HCT116 (cell line): ENCODE measurements at regions not wholly inside any gene's neighbourhood (a gene's known extent, or its start where the extent isn't known, plus 50 kb on each side); places are given as distances from the start of the nearest gene placed in this dataset.

Experiments
- CTCF ChIP-seq, 3 experiments: fragments of 200-600 bp in 1 of 3; sonication (generic) in 1 of 3; IDR thresholded peaks in 2 of 3; conservative IDR thresholded peaks in 1 of 3; 2 replicates each; pipeline ENCODE4 v1.5.1; 2012 to 2017; ENCODE audit warnings: low read depth in 2 of 3, low read length in 2 of 3, antibody characterized with exemption in 1 of 3, borderline replicate concordance in 1 of 3, control low read depth in 1 of 3, mild to moderate bottlenecking in 1 of 3, mixed read lengths in 1 of 3, mixed run types in 1 of 3, moderate library complexity in 1 of 3; ENCODE audit not compliant: insufficient read depth in 1 of 3
- ELF1 ChIP-seq: IDR thresholded peaks from 2 replicates; pipeline ENCODE4 v1.6.1; 2012; ENCODE audit warnings: low read depth, borderline replicate concordance
- EZH2 ChIP-seq: fragments of 200-600 bp; sonication (generic); IDR thresholded peaks from 2 replicates; pipeline ENCODE4 v1.6.1; 2017; ENCODE audit warnings: antibody characterized with exemption, mixed run types
- ZNF274 ChIP-seq: fragments of 200-500 bp; sonication (Bioruptor generic); IDR thresholded peaks from 2 replicates; pipeline ENCODE4 v1.6.1; 2014; ENCODE audit warnings: mild to moderate bottlenecking, low read depth, low read length, inconsistent platforms

- TF ChIP-seq CTCF (IDR thresholded peaks at IDR 0.05 in 2 of 3, conservative IDR thresholded peaks at IDR 0.05 in 1 of 3; ENCODE audit: borderline replicate concordance in 1 of 3, insufficient read depth in 1 of 3, low read depth in 2 of 3, low read length in 2 of 3), result no peak
- no peak for TF ChIP-seq ELF1
- TF ChIP-seq ZNF274, result no peak
- no peak for TF ChIP-seq EZH2
Measured at GRCh38 chr17:77284023-77284617, 143.4 kb downstream of the SEC14L1 start.
